ENCODE measurements at regions not wholly inside any gene's neighbourhood (a gene's known extent, or its start where the extent isn't known, plus 50 kb on each side); places are given as distances from the start of the nearest gene placed in this dataset.
"Not testable (repeated sequence)": the region's sequence is repeated elsewhere in the genome, so short reads cannot be mapped to it uniquely, and the experiment has no call there.

- ATAC-seq: no peak
Measured at GRCh38 chrX:56343219-56343618, 111.1 kb downstream of the KLF8 start.

- no peak for ATAC-seq
Measured at GRCh38 chrX:56343664-56344063, 111.5 kb downstream of the KLF8 start.

- not testable (repeated sequence) for ATAC-seq
Measured at GRCh38 chrX:56358145-56358544, 126.0 kb downstream of the KLF8 start.

GRCh38 chrX:56365171-56365570 lies 133.0 kb downstream of the KLF8 start:
- ATAC-seq: not testable (repeated sequence)

GRCh38 chrX:56366901-56367300 lies 134.7 kb downstream of the KLF8 start:
- ATAC-seq: peak; percentile 76

GRCh38 chrX:56368962-56369361 lies 136.8 kb downstream of the KLF8 start:
- peak; percentile 80 for ATAC-seq

GRCh38 chrX:56379984-56380780 lies 148.0 kb downstream of the KLF8 start:
- ATAC-seq: not testable (repeated sequence)

- ATAC-seq: no peak
Measured at GRCh38 chrX:56382278-56382677, 150.1 kb downstream of the KLF8 start.

GRCh38 chrX:56385336-56385735 lies 153.2 kb downstream of the KLF8 start:
- ATAC-seq: no peak

GRCh38 chrX:56385960-56386359 lies 153.8 kb downstream of the KLF8 start:
- ATAC-seq: no peak

GRCh38 chrX:56397636-56398035 lies 165.5 kb downstream of the KLF8 start:
- ATAC-seq: no peak

- ATAC-seq: no peak
Measured at GRCh38 chrX:56402207-56402606, 161.2 kb upstream of the UBQLN2 start.

GRCh38 chrX:56429581-56429980 lies 133.8 kb upstream of the UBQLN2 start:
- no peak for ATAC-seq

GRCh38 chrX:56451981-56452380 lies 111.4 kb upstream of the UBQLN2 start:
- ATAC-seq: not testable (repeated sequence)

- no peak for ATAC-seq
Measured at GRCh38 chrX:56462389-56462788, 101.0 kb upstream of the UBQLN2 start.

- ATAC-seq: no peak
Measured at GRCh38 chrX:56468441-56468840, 95.0 kb upstream of the UBQLN2 start.

GRCh38 chrX:56494923-56495322 lies 68.5 kb upstream of the UBQLN2 start:
- not testable (repeated sequence) for ATAC-seq

GRCh38 chrX:56498756-56499155 lies 64.7 kb upstream of the UBQLN2 start:
- peak; percentile 53 for ATAC-seq

GRCh38 chrX:56499372-56499771 lies 64.1 kb upstream of the UBQLN2 start:
- peak; percentile 91 for ATAC-seq

- ATAC-seq: peak; percentile 93
Measured at GRCh38 chrX:56503941-56504673, 59.3 kb upstream of the UBQLN2 start.

- no peak for ATAC-seq
Measured at GRCh38 chrX:56505866-56506265, 57.6 kb upstream of the UBQLN2 start.

Data from esophagus mucosa (tissue), 1 donor.